Lower lobe of right lung (tissue), 2 donors: ENCODE measurements at regions not wholly inside any gene's neighbourhood (a gene's known extent, or its start where the extent isn't known, plus 50 kb on each side); places are given as distances from the start of the nearest gene placed in this dataset.

Source experiments
- ATAC-seq, 2 donors: fragments of 200-7000 bp; cut with Tn5 transposase; one replicate each; pipeline ENCODE4 v1.9.1; 2020 to 2022; ENCODE audit warnings: mild to moderate bottlenecking in 2 of 2, moderate library complexity in 2 of 2
- DNase-seq: peaks from one replicate; pipeline ENCODE4 v3.0.0-alpha.2; 2020
- H3K27ac ChIP-seq: fragments of 200-600 bp; one replicate; pipeline ENCODE4 v1.8.0; 2022
- H3K27me3 ChIP-seq: fragments of 200-600 bp; one replicate; pipeline ENCODE4 v1.8.0; 2022; ENCODE audit warnings: low read depth
- H3K36me3 ChIP-seq: fragments of 200-600 bp; one replicate; pipeline ENCODE4 v1.8.0; 2022; ENCODE audit warnings: mild to moderate bottlenecking
- H3K4me1 ChIP-seq: fragments of 200-600 bp; one replicate; pipeline ENCODE4 v1.8.0; 2022
- H3K4me3 ChIP-seq: fragments of 200-600 bp; one replicate; pipeline ENCODE4 v1.8.0; 2022; ENCODE audit warnings: mild to moderate bottlenecking
- H3K9me3 ChIP-seq: fragments of 200-600 bp; one replicate; pipeline ENCODE4 v1.8.0; 2022
- CTCF ChIP-seq: fragments of 200-600 bp; IDR thresholded peaks from one replicate; pipeline ENCODE4 v1.8.0; 2022; ENCODE audit warnings: antibody characterized with exemption, mild to moderate bottlenecking
- intact Hi-C: fragments of 100-400 bp; cut with DNase I; formaldehyde crosslinking; loops from one replicate; pipeline ENCODE4 v1.11.0; 2022
- donor health status: DM: no; HTN: yes; CAD: no; lungs with severe emphysema.

- intact Hi-C loops = no loop called here
- Histone ChIP-seq H3K27me3 (no peaks in the 10 kb centered on the region), H3K4me3 (no peak overlapping the region), H3K9me3 (peaks cover 60% of the 10 kb centered on the region), H3K4me1 (no peaks in the 10 kb centered on the region), H3K27ac (no peak overlapping the region), H3K36me3 (no peaks in the 10 kb centered on the region)
- ATAC-seq (no peak), DNase-seq (no peak)
- TF ChIP-seq CTCF = no peak
Observed at GRCh38 chr19:37829526-37829925, 50.1 kb upstream of the ZNF573 start.
